NCI-H446 (cell line): ENCODE measurements at regions not wholly inside any gene's neighbourhood (a gene's known extent, or its start where the extent isn't known, plus 50 kb on each side); places are given as distances from the start of the nearest gene placed in this dataset.

Experiments
- DNase-seq, 2 experiments: peaks; one replicate each; lab custom pipeline; 2025; lab: John Stamatoyannopoulos, UW

GRCh38 chr12:90079529-90080210 is 371.0 kb upstream of the ATP2B1 start:
- DNase-seq: no peak

- DNase-seq: no peak
Observed at GRCh38 chr12:90078344-90078743, 369.7 kb upstream of the ATP2B1 start.

DNA sequence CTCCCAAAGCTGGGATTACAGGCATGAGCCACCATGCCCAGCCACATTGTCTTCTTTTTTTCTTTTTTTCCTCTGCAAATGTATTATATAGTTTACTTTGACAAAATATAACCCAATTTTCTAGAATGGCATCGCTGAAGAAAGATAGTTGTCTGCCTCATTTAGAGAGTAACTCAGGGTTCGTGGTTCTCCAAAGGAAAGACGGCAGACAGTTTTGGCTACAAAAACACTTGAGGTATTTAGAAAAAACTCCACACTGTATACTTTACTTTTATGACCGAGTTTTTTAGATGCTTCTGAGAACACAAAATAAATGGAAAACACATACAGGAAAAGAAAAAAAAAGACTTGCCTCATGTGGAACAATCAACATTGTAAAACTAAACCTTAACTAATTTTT is 369.1 kb upstream of the ATP2B1 start:
- DNase-seq: no peak

GRCh38 chr12:90076851-90077319 is 368.2 kb upstream of the ATP2B1 start:
- DNase-seq: no peak

DNA sequence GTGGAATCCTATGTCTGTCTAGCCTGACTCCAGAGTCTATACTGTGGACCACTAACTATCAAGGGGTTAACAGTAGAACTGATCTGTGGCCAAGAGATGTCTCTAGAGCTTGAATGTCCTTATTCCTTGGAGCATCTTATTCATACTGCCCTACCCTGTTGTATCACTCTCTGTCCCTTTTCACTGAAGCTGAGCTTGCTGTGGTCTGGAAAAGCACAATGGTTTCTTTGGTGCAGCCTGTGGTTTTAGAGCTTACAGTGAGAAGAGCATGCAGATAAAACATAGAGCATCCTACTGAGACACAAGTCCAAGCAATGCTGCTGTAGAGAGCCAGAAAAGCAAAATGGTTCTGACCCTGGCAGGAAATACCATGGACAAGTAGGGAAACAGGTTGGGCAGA is 367.0 kb upstream of the ATP2B1 start:
- no peak for DNase-seq

DNA sequence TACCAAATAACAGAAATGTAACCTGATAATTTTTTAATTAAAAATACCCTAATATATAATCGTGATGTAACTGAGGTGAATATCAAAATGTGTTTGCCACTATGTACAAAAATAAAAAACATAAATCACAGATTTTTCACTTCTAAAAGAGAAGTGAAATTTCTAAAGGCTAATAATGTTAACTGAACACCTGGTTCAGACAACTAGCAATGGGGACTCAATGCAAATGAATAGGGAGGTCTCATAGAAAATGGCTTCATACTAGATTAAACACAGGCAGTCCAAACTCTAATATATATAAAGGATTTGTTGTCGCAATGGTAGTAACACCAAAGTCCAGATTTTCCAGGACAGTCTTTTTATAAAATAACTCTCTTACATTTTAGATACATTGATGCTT is 365.4 kb upstream of the ATP2B1 start:
- DNase-seq: no peak

GRCh38 chr12:90071996-90072395 is 363.4 kb upstream of the ATP2B1 start:
- DNase-seq: no peak

- DNase-seq: peak; percentile 8 to 77
Observed at GRCh38 chr12:90069711-90070110, 361.1 kb upstream of the ATP2B1 start.

- no peak for DNase-seq
Observed at GRCh38 chr12:90067791-90068190, 359.2 kb upstream of the ATP2B1 start.

DNA sequence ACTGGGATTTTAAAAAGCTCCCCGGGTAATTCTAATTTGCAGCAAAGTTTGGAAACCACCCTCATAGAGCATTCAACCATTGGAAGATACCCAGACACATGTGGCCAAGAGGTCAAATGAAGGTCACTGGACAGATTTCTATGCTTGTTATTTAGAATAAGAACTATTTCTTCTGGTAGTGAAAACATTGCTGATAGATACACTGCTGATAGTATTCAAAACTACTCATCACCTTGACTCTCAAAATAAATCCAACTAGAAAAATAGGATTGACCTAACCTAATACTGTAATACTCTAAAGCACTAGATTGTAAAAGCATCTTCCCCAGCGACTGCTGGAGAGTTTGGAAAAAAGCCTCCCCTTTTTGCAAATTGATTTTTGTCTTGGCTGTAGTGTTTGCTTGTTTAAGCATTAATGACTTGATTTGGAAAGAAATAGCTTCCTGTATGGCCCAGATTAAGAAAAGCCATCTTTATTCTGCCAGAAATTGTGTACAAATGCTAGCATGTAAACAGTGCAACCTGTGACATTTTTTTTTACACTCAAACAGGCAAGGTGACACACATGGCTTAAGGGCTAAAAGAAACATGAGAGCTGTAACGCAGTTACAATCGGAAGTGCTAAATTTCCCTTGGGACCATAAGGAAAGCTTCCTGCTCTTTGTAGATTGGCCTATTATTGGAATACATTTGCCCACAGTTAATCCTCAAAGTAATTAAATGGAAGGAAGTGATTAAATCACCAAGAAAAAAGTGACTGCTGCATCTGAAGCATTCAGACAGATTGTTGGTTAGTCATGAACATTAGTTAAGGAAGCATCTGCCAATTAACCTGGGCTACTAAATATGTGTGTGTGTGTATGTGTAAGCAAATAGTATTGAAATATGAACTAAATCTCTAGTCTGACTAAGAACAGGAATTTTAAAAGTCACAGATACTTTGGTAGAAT is 356.5 kb upstream of the ATP2B1 start:
- peak; percentile 52 to 53 for DNase-seq

GRCh38 chr12:90062799-90063198 is 354.2 kb upstream of the ATP2B1 start:
- no peak for DNase-seq

DNA sequence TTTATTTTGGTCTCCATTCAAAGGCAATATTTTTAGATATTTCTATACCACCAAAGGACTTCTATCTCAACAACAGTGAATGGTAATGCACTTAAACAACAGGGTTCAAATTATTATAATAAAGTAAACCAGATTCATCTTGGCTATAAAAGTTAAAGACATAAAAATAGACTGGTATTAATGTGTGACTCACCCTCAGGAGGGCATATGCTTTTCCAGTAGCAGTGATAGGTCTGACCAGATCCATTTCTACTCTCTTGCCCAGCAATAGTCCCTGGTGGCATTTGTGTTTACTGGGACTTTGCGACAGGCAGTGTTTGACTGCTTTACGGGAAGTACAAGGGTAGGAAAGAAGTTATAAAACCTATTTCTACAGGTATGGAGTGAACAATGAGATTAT is 353.2 kb upstream of the ATP2B1 start:
- DNase-seq: no peak

DNA sequence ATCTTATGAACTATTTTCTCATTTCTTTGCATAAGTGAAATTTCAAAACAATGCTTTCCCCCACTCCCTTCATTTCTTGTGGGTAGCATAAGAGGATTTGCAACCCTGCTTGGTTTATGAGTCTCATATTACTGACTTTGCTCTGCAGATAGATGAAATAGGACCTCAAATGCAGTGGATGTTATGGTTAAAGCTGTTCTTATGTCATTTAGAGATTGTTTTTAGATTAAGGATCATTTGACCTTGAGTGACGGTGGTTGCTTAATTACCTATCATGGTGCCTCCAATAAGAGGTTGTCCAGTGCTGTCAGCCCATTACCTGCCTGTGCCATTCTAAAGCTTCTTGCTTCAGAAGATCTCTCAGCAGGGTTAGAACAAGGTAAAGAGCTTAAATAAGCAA is 351.4 kb upstream of the ATP2B1 start:
- no peak for DNase-seq

- DNase-seq: no peak
Observed at GRCh38 chr12:90058704-90059103, 350.1 kb upstream of the ATP2B1 start.

GRCh38 chr12:90055071-90055470 is 346.4 kb upstream of the ATP2B1 start:
- no peak for DNase-seq

DNA sequence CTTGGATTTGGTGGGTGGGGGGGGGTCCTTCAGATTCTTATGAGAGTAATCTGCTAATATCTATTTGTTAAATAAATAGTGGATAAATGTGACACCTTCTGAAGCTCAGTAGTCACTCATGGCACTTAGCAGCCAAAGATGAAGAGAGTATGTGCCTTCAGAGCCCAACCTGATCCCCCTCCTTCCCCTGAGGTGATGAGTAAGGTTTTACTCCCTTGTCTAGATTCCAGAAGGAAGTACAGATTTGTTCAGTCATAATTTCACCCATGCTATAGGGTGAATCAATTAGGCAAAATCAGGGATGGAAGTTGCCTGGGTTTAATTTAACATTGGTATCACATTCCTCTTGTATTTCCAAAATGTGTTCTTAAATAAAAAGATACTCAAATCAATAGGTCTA is 340.3 kb upstream of the ATP2B1 start:
- no peak for DNase-seq

DNA sequence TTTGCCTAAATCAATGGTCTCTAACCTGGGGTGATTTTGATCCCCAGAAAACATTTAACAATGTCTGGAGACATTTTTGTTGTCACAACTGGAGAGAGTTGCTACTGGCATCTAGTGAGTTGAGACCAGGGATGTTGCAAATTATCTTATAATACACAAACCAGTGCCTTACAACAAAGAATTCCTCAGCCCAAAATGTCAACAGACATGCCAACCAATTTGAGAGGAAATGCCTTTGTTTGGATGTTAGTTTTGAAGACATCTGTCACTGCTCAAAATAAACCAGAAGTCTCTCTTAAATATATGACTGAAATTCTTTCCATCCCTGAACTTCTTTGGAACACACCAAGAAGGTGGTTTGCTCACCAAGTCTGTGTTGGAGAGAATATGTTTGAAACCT is 336.9 kb upstream of the ATP2B1 start:
- peak in 1 of 2 experiments; percentile 2 for DNase-seq

DNA sequence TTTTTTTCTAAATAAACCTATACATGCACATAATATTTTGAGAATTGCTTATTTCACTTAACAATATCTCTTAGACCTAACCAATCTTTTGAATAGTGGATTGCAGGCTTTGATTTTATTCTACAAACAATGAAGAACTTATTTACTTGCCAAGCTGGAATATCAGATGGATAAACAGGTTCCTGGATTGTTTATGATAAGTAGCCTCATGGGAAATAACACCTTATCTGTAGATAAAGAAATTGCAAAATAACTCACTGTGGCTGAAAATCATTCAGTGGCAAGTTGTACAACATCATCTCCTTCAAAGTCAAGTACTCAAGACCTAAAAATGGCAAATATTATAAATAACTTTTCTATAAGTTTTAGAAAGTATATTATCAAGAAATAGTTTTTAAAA is 335.4 kb upstream of the ATP2B1 start:
- DNase-seq: no peak

- DNase-seq: no peak
Observed at GRCh38 chr12:90042920-90043641, 334.4 kb upstream of the ATP2B1 start.

GRCh38 chr12:90038289-90038688 is 329.7 kb upstream of the ATP2B1 start:
- DNase-seq: no peak

- peak in 1 of 2 experiments; percentile 5 for DNase-seq
Observed at GRCh38 chr12:90037740-90038139, 329.1 kb upstream of the ATP2B1 start.

- DNase-seq: no peak
Observed at GRCh38 chr12:90036637-90037036, 328.0 kb upstream of the ATP2B1 start.
